RWPE1 (cell line): ENCODE measurements at regions not wholly inside any gene's neighbourhood (a gene's known extent, or its start where the extent isn't known, plus 50 kb on each side); places are given as distances from the start of the nearest gene placed in this dataset.
A peak's percentile ranks its signal among the peaks of the same experiment; 100 is the strongest.

Experiments
- CTCF ChIA-PET: fragments of 350-600 bp; sonication (Branson Sonifier 250); formaldehyde crosslinking; extraction: SDS; loops from one replicate; lab custom pipeline; 2021; lab: Yijun Ruan, JAX
- POLR2A ChIA-PET: fragments of 400-600 bp; formaldehyde crosslinking; extraction: SDS; loops from one replicate; lab custom pipeline; 2020; ENCODE audit warnings: antibody characterized with exemption; ENCODE audit not compliant: low non-redundant PET; lab: Yijun Ruan, JAX
- DNase-seq: peaks from one replicate; pipeline ENCODE4 v3.0.0; 2012; ENCODE audit warnings: low spot score
- H3K27ac ChIP-seq: fragments of 450-650 bp; 2 replicates; pipeline ENCODE4 v1.5.1; 2017
- TF ChIP-seq, protein P1 (sequence below): fragments of 450-650 bp; conservative IDR thresholded peaks from 2 replicates; pipeline ENCODE4 v1.5.1; 2017; ENCODE audit warnings: low read depth, mild to moderate bottlenecking

GRCh38 chr6:66355471-66355870 is 648.4 kb upstream of the EYS start:
- ChIA-PET CTCF (no interaction called here), POLR2A (no interaction called here)
- H3K27ac ChIP-seq: no peak overlapping the region
- no peak for DNase-seq
- TF ChIP-seq, protein P1, sequence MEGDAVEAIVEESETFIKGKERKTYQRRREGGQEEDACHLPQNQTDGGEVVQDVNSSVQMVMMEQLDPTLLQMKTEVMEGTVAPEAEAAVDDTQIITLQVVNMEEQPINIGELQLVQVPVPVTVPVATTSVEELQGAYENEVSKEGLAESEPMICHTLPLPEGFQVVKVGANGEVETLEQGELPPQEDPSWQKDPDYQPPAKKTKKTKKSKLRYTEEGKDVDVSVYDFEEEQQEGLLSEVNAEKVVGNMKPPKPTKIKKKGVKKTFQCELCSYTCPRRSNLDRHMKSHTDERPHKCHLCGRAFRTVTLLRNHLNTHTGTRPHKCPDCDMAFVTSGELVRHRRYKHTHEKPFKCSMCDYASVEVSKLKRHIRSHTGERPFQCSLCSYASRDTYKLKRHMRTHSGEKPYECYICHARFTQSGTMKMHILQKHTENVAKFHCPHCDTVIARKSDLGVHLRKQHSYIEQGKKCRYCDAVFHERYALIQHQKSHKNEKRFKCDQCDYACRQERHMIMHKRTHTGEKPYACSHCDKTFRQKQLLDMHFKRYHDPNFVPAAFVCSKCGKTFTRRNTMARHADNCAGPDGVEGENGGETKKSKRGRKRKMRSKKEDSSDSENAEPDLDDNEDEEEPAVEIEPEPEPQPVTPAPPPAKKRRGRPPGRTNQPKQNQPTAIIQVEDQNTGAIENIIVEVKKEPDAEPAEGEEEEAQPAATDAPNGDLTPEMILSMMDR: no peak

DNA sequence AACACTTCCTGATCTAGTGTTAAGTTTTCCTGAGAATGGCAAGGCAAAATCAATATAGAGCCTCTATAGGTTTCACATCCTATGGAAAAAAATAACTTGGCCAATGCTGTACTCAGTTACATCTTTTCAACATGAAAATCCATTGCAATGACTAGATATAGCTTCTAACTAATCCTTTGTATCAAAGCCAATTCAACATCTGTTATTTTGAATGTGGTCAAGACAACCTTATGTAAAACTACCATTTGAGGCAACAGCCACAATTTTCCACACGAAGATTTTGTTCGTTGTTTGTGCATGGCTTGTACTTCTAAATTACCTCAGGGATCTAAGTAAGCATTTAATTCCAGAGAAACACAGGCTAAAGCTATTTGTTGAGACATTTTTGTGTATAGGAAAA is 637.8 kb upstream of the EYS start:
- no peak for DNase-seq
- TF ChIP-seq, protein P1: no peak
- CTCF ChIA-PET: no interaction called here

DNA sequence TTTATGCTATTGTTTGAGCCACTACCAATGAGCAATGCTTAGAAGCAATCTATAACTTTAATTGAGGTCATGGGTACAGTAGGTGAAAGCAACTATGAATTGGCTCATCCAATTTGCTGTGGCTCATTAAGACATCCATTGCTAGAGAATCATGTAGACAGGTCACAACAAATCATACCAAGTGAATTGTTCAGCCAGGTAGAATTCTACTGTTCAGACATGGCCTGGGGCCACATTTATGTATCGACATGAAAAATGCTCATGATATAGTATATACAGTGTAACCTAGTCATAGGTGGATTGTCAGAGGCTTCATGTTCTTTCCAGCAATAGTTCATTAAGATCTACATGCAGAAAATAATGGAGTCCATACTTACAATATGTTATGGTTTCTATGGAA is 633.7 kb upstream of the EYS start:
- TF ChIP-seq, protein P1: no peak
- DNase-seq: peak; percentile 9
- no peak overlapping the region for H3K27ac ChIP-seq
- POLR2A ChIA-PET: no interaction called here
- CTCF ChIA-PET: no interaction called here

More for the DNA sequence above, 637.8 kb upstream of the EYS start:
- H3K27ac ChIP-seq: no peak overlapping the region
- POLR2A ChIA-PET: no interaction called here

- H3K27ac ChIP-seq: no peak overlapping the region
- ChIA-PET CTCF (interaction anchor here (0.6 kb wide), 1 partner anchor 1344 kb away, joined by 3 read pairs; no protein-coding TSS in a partner anchor), POLR2A (no interaction called here)
- DNase-seq: no peak
- TF ChIP-seq, protein P1: no peak
Observed at GRCh38 chr6:66336176-66336575, 629.1 kb upstream of the EYS start.

- H3K27ac ChIP-seq: no peak overlapping the region
- CTCF ChIA-PET: no interaction called here
- DNase-seq: peak; percentile 26
- POLR2A ChIA-PET: no interaction called here
- TF ChIP-seq, protein P1: no peak
Observed at GRCh38 chr6:66328200-66328599, 621.2 kb upstream of the EYS start.

- POLR2A ChIA-PET: no interaction called here
- CTCF ChIA-PET: no interaction called here
- TF ChIP-seq, protein P1: no peak
- DNase-seq: no peak
- no peak overlapping the region for H3K27ac ChIP-seq
Observed at GRCh38 chr6:66326228-66326627, 619.2 kb upstream of the EYS start.

DNA sequence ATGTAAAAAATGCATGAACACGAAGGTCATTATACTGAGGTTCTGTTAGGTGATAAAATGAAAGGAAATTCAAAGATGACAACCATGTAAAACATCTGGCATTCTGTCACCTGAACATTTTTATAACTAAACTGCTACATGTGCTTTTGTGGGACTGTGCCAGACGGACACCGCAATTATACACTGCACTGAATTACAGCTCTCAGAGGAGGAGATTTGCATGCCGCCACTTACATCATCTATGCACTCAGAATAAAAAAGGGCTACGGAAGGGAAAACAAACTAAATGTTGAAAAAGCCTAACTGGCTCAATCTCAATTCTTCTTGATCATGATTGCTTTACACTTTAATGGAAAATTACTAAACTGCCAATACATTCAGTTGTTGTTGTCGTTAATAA is 614.0 kb upstream of the EYS start:
- ChIA-PET CTCF (no interaction called here), POLR2A (no interaction called here)
- TF ChIP-seq, protein P1: no peak

More for the DNA sequence above, 614.0 kb upstream of the EYS start:
- no peak for DNase-seq
- H3K27ac ChIP-seq: no peak overlapping the region
